SK-N-SH treated with all-trans-retinoic acid at 6 μM for 48 hours (cell line): ENCODE measurements at regions not wholly inside any gene's neighbourhood (a gene's known extent, or its start where the extent isn't known, plus 50 kb on each side); places are given as distances from the start of the nearest gene placed in this dataset.

Source experiments
- ATAC-seq: fragments of 200-7000 bp; cut with Tn5 transposase; 3 replicates; pipeline ENCODE4 v1.9.1; 2020; ENCODE audit warnings: mild to moderate bottlenecking, moderate library complexity
- ARNTL ChIP-seq: fragments of 450-650 bp; formaldehyde crosslinking; IDR thresholded peaks from 2 replicates; pipeline ENCODE4 v1.5.0; 2020; ENCODE audit warnings: low read depth, mild to moderate bottlenecking, moderate library complexity, borderline replicate concordance
- BACH2 ChIP-seq: fragments of 250-450 bp; sonication (Bioruptor Pico); IDR thresholded peaks from 2 replicates; pipeline ENCODE4 v1.9.0; 2021; ENCODE audit warnings: mild to moderate bottlenecking, borderline replicate concordance
- CSDC2 ChIP-seq: fragments of 250-450 bp; sonication (Bioruptor Pico); IDR thresholded peaks from 2 replicates; pipeline ENCODE4 v1.5.0; 2020; ENCODE audit warnings: mild to moderate bottlenecking, moderate library complexity
- GLIS3 ChIP-seq: fragments of 250-450 bp; sonication (Bioruptor Pico); IDR thresholded peaks from 2 replicates; pipeline ENCODE4 v1.5.0; 2020; ENCODE audit warnings: mild to moderate bottlenecking, moderate library complexity
- ISL1 ChIP-seq: fragments of 250-450 bp; sonication (Bioruptor Pico); IDR thresholded peaks from 2 replicates; pipeline ENCODE4 v2.1.2; 2022; ENCODE audit warnings: mild to moderate bottlenecking, moderate library complexity
- OSR1 ChIP-seq: fragments of 250-450 bp; sonication (Bioruptor Pico); IDR thresholded peaks from 2 replicates; pipeline ENCODE4 v1.8.0; 2022; ENCODE audit warnings: moderate library complexity, mild to moderate bottlenecking, inconsistent platforms
- PPARA ChIP-seq: fragments of 250-450 bp; sonication (Bioruptor Pico); IDR thresholded peaks from 2 replicates; pipeline ENCODE4 v1.5.0; 2020; ENCODE audit warnings: mild to moderate bottlenecking, borderline replicate concordance
- RARB ChIP-seq: fragments of 250-450 bp; sonication (Bioruptor Pico); IDR thresholded peaks from 2 replicates; pipeline ENCODE4 v1.8.0; 2021; ENCODE audit warnings: mild to moderate bottlenecking, moderate library complexity
- SNAI2 ChIP-seq: fragments of 250-450 bp; sonication (Bioruptor Pico); IDR thresholded peaks from 2 replicates; pipeline ENCODE4 v1.5.0; 2020; ENCODE audit warnings: mild to moderate bottlenecking, moderate library complexity
- TCF4 ChIP-seq: fragments of 250-450 bp; sonication (Bioruptor Pico); IDR thresholded peaks from 2 replicates; pipeline ENCODE4 v1.8.0; 2021; ENCODE audit warnings: mild to moderate bottlenecking, moderate library complexity, borderline replicate concordance
- TOX ChIP-seq: fragments of 250-450 bp; sonication (Bioruptor Pico); IDR thresholded peaks from 2 replicates; pipeline ENCODE4 v1.8.0; 2021; ENCODE audit warnings: mild to moderate bottlenecking, moderate library complexity, borderline replicate concordance
- ZC3H10 ChIP-seq: fragments of 250-450 bp; sonication (Bioruptor Pico); IDR thresholded peaks from 2 replicates; pipeline ENCODE4 v1.5.1; 2021; ENCODE audit warnings: mild to moderate bottlenecking, moderate library complexity
- ZFP3 ChIP-seq: fragments of 250-450 bp; sonication (Bioruptor Pico); IDR thresholded peaks from 2 replicates; pipeline ENCODE4 v1.5.0; 2020; ENCODE audit warnings: mild to moderate bottlenecking, moderate library complexity
- ZNF565 ChIP-seq: fragments of 450-650 bp; formaldehyde crosslinking; conservative IDR thresholded peaks from 2 replicates; pipeline ENCODE4 v1.5.0; 2020; ENCODE audit warnings: low read depth, mild to moderate bottlenecking, moderate library complexity
- ZNF8 ChIP-seq: fragments of 450-650 bp; formaldehyde crosslinking; IDR thresholded peaks from 2 replicates; pipeline ENCODE4 v1.5.0; 2020; ENCODE audit warnings: mild to moderate bottlenecking, moderate library complexity
- TF ChIP-seq, protein P1 (sequence below): fragments of 250-450 bp; sonication (Bioruptor Pico); IDR thresholded peaks from 2 replicates; pipeline ENCODE4 v1.5.1; 2021; ENCODE audit warnings: mild to moderate bottlenecking, moderate library complexity
- TF ChIP-seq, protein P2 (sequence below): fragments of 250-450 bp; sonication (Bioruptor Pico); IDR thresholded peaks from 2 replicates; pipeline ENCODE4 v1.8.0; 2021; ENCODE audit warnings: low read depth, mild to moderate bottlenecking, moderate library complexity, borderline replicate concordance
- TF ChIP-seq, protein P3 (sequence below): fragments of 250-450 bp; sonication (Bioruptor Pico); IDR thresholded peaks from 2 replicates; pipeline ENCODE4 v1.5.0; 2020; ENCODE audit warnings: mild to moderate bottlenecking, moderate library complexity
- TF ChIP-seq, protein P4 (sequence below): fragments of 250-450 bp; sonication (Bioruptor Pico); IDR thresholded peaks from 2 replicates; pipeline ENCODE4 v1.8.0; 2020; ENCODE audit warnings: mild to moderate bottlenecking, moderate library complexity, borderline replicate concordance
- TF ChIP-seq, protein P5 (sequence below): fragments of 250-450 bp; sonication (Bioruptor Pico); IDR thresholded peaks from 2 replicates; pipeline ENCODE4 v1.5.1; 2020; ENCODE audit warnings: low read depth, mild to moderate bottlenecking, moderate library complexity

DNA sequence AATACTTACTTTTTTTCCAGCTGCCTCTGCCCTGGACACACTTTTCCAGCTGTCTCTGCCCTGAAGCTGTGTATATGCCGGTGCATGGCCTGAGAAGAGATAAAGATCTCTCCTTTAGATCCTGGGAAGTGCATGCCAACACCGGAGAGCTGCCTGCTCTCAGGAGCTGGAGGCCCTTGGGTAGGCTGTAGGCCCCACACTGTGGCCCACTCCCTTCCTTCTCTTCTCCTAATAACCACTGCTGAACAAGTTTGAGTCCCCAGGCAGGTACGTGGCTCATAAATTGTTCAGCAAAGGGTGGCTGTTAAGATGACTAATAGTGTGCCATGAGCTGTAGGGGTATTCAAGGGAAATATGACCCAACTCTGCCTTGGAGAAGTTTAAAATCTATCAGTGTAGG, 102.5 kb downstream of the CD24 start:
- TF ChIP-seq, protein P1, sequence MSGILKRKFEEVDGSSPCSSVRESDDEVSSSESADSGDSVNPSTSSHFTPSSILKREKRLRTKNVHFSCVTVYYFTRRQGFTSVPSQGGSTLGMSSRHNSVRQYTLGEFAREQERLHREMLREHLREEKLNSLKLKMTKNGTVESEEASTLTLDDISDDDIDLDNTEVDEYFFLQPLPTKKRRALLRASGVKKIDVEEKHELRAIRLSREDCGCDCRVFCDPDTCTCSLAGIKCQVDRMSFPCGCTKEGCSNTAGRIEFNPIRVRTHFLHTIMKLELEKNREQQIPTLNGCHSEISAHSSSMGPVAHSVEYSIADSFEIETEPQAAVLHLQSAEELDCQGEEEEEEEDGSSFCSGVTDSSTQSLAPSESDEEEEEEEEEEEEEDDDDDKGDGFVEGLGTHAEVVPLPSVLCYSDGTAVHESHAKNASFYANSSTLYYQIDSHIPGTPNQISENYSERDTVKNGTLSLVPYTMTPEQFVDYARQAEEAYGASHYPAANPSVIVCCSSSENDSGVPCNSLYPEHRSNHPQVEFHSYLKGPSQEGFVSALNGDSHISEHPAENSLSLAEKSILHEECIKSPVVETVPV (CRISPR knock-in tag): no peak
- TF ChIP-seq RARB (CRISPR knock-in tag) (no peak), CSDC2 (no peak), OSR1 (no peak), ISL1 (CRISPR knock-in tag) (no peak), ZNF8 (no peak), TCF4 (CRISPR knock-in tag) (no peak), ZC3H10 (CRISPR knock-in tag) (no peak)
- ATAC-seq: no peak; the same call in 2 of the 3 replicates

DNA sequence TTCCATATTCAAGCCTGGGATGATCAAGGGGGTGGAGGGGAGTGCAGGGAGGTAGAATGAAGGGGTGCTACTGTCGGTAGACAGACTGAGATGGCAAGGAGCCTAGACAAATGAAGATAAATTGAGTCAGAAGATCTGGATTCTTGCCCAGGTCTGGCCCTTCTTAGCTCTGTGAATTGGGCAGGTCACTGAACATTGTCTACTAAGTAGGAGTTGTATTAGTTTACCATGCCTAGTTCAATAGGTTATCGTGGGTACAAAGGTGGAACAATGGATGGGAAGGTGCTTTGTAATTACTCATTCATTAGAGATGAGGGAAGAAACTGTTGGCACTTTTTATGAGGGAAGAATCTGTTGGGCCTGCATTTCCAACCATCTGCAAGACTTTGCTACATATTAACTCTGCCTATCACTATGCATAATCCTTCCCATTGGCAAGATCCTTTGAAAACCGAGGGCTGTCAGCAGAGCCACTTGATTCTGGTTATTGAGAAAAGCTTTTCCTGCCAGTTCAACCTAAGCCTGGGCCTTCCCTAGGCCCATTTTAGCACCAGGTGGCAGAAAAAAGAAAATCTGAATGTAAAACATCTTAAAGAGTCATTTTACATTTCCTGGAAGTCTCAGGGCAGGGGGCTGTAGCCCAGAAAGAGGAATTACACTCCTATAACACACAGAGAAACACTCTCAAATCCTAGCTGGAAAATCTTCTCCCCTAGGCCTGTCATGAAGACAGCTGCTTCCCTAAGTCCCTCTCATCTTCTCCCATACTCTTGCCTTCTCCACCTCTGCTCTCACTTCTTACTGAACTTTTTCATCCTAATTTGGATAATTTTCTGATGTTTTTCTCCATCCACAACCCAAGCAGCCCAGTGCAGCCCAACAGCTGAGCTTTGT, 103.5 kb downstream of the CD24 start:
- no peak for ATAC-seq
- TF ChIP-seq GLIS3 (CRISPR knock-in tag) (no peak), ISL1 (CRISPR knock-in tag) (no peak), TOX (CRISPR knock-in tag) (no peak), TCF4 (CRISPR knock-in tag) (no peak), SNAI2 (CRISPR knock-in tag) (no peak), ARNTL (CRISPR knock-in tag) (no peak), ZFP3 (no peak)
- TF ChIP-seq, protein P2, sequence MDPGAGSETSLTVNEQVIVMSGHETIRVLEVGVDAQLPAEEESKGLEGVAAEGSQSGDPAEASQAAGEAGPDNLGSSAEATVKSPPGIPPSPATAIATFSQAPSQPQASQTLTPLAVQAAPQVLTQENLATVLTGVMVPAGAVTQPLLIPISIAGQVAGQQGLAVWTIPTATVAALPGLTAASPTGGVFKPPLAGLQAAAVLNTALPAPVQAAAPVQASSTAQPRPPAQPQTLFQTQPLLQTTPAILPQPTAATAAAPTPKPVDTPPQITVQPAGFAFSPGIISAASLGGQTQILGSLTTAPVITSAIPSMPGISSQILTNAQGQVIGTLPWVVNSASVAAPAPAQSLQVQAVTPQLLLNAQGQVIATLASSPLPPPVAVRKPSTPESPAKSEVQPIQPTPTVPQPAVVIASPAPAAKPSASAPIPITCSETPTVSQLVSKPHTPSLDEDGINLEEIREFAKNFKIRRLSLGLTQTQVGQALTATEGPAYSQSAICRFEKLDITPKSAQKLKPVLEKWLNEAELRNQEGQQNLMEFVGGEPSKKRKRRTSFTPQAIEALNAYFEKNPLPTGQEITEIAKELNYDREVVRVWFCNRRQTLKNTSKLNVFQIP (CRISPR knock-in tag): no peak
- TF ChIP-seq, protein P3, sequence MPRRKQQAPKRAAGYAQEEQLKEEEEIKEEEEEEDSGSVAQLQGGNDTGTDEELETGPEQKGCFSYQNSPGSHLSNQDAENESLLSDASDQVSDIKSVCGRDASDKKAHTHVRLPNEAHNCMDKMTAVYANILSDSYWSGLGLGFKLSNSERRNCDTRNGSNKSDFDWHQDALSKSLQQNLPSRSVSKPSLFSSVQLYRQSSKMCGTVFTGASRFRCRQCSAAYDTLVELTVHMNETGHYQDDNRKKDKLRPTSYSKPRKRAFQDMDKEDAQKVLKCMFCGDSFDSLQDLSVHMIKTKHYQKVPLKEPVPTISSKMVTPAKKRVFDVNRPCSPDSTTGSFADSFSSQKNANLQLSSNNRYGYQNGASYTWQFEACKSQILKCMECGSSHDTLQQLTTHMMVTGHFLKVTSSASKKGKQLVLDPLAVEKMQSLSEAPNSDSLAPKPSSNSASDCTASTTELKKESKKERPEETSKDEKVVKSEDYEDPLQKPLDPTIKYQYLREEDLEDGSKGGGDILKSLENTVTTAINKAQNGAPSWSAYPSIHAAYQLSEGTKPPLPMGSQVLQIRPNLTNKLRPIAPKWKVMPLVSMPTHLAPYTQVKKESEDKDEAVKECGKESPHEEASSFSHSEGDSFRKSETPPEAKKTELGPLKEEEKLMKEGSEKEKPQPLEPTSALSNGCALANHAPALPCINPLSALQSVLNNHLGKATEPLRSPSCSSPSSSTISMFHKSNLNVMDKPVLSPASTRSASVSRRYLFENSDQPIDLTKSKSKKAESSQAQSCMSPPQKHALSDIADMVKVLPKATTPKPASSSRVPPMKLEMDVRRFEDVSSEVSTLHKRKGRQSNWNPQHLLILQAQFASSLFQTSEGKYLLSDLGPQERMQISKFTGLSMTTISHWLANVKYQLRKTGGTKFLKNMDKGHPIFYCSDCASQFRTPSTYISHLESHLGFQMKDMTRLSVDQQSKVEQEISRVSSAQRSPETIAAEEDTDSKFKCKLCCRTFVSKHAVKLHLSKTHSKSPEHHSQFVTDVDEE (CRISPR knock-in tag): no peak
- TF ChIP-seq, protein P4, sequence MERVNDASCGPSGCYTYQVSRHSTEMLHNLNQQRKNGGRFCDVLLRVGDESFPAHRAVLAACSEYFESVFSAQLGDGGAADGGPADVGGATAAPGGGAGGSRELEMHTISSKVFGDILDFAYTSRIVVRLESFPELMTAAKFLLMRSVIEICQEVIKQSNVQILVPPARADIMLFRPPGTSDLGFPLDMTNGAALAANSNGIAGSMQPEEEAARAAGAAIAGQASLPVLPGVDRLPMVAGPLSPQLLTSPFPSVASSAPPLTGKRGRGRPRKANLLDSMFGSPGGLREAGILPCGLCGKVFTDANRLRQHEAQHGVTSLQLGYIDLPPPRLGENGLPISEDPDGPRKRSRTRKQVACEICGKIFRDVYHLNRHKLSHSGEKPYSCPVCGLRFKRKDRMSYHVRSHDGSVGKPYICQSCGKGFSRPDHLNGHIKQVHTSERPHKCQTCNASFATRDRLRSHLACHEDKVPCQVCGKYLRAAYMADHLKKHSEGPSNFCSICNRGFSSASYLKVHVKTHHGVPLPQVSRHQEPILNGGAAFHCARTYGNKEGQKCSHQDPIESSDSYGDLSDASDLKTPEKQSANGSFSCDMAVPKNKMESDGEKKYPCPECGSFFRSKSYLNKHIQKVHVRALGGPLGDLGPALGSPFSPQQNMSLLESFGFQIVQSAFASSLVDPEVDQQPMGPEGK (CRISPR knock-in tag): no peak

DNA sequence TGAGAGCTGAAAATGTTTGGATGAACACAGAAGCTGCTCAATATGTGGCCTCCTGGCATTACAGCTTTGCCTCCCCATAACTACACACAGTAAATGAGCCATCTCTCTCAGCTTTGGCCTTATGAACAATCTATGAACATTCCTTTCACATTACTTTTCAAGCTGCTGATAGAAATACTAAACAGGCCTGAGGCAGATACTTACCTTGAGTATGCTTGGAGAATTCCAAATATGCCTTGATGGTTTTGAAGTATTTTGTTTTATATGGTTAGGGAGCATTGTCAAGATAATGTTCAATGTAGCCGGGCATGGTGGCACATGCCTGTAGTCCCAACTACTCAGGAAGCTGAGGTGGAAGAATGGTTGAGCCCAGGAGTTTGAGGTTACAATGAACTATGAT, 104.5 kb downstream of the CD24 start:
- ATAC-seq: no peak; the same call in 2 of the 3 replicates

DNA sequence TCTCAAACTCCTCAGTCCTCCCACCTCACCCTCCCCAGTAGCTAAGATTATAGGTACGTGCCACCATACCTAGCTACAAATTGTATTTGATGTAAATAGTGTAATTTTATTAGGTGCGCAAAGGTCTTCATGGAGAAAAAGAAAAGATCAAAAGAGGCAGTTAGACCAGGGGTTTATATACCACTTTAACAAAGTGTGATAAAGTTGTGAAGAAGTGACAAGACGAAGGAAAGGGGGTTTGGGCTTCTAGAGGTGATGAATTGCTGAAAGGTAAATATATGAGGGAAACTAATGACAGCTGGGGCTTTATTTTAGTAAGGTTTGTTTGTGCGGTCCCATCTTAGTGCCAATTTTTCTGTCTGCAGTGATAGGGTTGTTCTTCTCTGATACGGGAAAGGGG, 105.3 kb downstream of the CD24 start:
- ATAC-seq: no peak
- TF ChIP-seq RARB (CRISPR knock-in tag): no peak
- TF ChIP-seq SNAI2 (CRISPR knock-in tag): no peak
- TF ChIP-seq, protein P1 (CRISPR knock-in tag): no peak
- TF ChIP-seq, protein P3 (CRISPR knock-in tag): no peak
- TF ChIP-seq CSDC2: no peak
- no peak for TF ChIP-seq PPARA (CRISPR knock-in tag)
- TF ChIP-seq TOX (CRISPR knock-in tag): no peak
- TF ChIP-seq, protein P5, sequence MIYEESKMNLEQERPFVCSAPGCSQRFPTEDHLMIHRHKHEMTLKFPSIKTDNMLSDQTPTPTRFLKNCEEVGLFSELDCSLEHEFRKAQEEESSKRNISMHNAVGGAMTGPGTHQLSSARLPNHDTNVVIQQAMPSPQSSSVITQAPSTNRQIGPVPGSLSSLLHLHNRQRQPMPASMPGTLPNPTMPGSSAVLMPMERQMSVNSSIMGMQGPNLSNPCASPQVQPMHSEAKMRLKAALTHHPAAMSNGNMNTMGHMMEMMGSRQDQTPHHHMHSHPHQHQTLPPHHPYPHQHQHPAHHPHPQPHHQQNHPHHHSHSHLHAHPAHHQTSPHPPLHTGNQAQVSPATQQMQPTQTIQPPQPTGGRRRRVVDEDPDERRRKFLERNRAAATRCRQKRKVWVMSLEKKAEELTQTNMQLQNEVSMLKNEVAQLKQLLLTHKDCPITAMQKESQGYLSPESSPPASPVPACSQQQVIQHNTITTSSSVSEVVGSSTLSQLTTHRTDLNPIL (CRISPR knock-in tag): no peak
- no peak for TF ChIP-seq ISL1 (CRISPR knock-in tag)
- no peak for TF ChIP-seq BACH2 (CRISPR knock-in tag)
- no peak for TF ChIP-seq ZNF8

More for the DNA sequence above, 104.5 kb downstream of the CD24 start:
- no peak for TF ChIP-seq ZNF565 (CRISPR knock-in tag)
- TF ChIP-seq CSDC2: no peak
- no peak for TF ChIP-seq BACH2 (CRISPR knock-in tag)
